ENCODE measurements at regions not wholly inside any gene's neighbourhood (a gene's known extent, or its start where the extent isn't known, plus 50 kb on each side); places are given as distances from the start of the nearest gene placed in this dataset.

DNA sequence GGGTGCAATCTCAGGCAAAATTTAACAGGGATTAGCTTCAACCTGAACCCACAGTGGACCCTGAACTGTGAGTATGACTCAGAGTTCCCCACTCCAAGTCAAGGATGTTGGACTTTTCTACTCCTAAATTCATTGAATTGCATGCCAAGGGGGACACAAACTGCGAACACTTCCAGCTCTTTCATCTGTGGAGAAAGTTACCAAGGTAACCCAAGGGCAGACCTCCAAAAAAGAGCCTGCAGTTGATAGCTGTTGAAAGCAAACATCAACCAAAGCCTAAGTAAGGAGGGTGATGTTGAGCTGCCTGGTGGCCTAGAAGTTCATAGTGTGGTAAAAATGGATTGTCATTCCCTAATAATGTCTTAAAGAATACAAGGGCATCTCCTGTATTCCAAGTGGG is 1242.9 kb downstream of the C4orf33 start:
- TF ChIP-seq, protein P1, sequence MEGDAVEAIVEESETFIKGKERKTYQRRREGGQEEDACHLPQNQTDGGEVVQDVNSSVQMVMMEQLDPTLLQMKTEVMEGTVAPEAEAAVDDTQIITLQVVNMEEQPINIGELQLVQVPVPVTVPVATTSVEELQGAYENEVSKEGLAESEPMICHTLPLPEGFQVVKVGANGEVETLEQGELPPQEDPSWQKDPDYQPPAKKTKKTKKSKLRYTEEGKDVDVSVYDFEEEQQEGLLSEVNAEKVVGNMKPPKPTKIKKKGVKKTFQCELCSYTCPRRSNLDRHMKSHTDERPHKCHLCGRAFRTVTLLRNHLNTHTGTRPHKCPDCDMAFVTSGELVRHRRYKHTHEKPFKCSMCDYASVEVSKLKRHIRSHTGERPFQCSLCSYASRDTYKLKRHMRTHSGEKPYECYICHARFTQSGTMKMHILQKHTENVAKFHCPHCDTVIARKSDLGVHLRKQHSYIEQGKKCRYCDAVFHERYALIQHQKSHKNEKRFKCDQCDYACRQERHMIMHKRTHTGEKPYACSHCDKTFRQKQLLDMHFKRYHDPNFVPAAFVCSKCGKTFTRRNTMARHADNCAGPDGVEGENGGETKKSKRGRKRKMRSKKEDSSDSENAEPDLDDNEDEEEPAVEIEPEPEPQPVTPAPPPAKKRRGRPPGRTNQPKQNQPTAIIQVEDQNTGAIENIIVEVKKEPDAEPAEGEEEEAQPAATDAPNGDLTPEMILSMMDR (optimal IDR thresholded peaks at IDR 0.05 in 1 of 3, IDR thresholded peaks at IDR 0.05 in 1 of 3, conservative IDR thresholded peaks at IDR 0.05 in 1 of 3; ENCODE audit: extremely low read depth in 1 of 3, insufficient read depth in 2 of 3, low read length in 3 of 3), result no peak
- no peak for TF ChIP-seq EZH2 (IDR thresholded peaks at IDR 0.05; ENCODE audit: low read length)
- Histone ChIP-seq H3K9me1 (ENCODE audit: control insufficient read depth, extremely low read depth, insufficient read depth, low read length) (no peaks in the 10 kb centered on the region), H3K4me2 (ENCODE audit: control insufficient read depth, extremely low read depth, insufficient read depth, low read depth, low read length) (no peak overlapping the region), H4K20me1 (ENCODE audit: control insufficient read depth, extremely low read depth, insufficient read depth, low read length) (no peaks in the 10 kb centered on the region), H3K9ac (ENCODE audit: control insufficient read depth, extremely low read depth, insufficient read depth, low read length) (no peak overlapping the region), H3K4me3 (ENCODE audit: control insufficient read depth in 2 of 3, extremely low read depth in 1 of 3, insufficient read depth in 2 of 3, low read depth in 1 of 3, low read length in 3 of 3) (no peak overlapping the region), H3K79me2 (ENCODE audit: control insufficient read depth, insufficient read depth, low read length) (no peaks in the 10 kb centered on the region), H3K27ac (ENCODE audit: control insufficient read depth, insufficient read depth, low read length) (no peak overlapping the region), H3K9me3 (ENCODE audit: control insufficient read depth, low read depth, low read length) (no peaks in the 10 kb centered on the region), H3K36me3 (ENCODE audit: control insufficient read depth in 2 of 2, extremely low read depth in 1 of 2, insufficient read depth in 2 of 2, low read length in 2 of 2) (no peaks in the 10 kb centered on the region), H3K4me1 (ENCODE audit: control insufficient read depth, extremely low read depth, insufficient read depth, low read length) (no peaks in the 10 kb centered on the region), H3K27me3 (ENCODE audit: control insufficient read depth, extremely low read depth, insufficient read depth, low read length) (no peaks in the 10 kb centered on the region), H2AFZ (ENCODE audit: control insufficient read depth, low read length) (no peak overlapping the region)
- dilution Hi-C loops (cut with MboI; ENCODE audit: extremely low pct_ligation_motif_present, low sequenced_read_pairs), result no loop called here
- no peak for DNase-seq (ENCODE audit: low read depth, low spot score)
- no peak for FAIRE-seq

DNA sequence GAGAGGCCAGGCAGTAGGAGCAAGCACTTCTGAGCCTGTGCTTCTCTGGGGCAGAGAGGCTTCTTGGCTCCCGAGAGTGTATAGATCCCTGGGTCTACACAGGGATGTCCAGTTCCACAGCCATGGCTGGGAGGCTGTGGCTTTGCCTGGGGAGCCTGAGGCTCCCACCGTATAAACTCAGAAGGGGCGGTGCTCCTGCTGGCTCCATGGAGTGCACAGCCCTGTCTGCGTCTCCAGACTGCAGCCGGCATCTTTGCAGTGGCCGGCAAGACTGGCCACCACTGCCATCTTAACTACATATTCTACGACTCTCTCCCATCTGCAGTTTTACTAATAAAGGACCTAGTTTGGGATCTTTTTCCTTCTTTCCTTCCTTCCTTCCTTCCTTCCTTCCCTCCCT is 1253.8 kb downstream of the C4orf33 start:
- H3K4me3 ChIP-seq (ENCODE audit: control insufficient read depth in 2 of 3, extremely low read depth in 1 of 3, insufficient read depth in 2 of 3, low read depth in 1 of 3, low read length in 3 of 3), result no peak overlapping the region
- H3K9ac ChIP-seq (ENCODE audit: control insufficient read depth, extremely low read depth, insufficient read depth, low read length), result no peak overlapping the region
- H2AFZ ChIP-seq (ENCODE audit: control insufficient read depth, low read length), result no peak overlapping the region
- H3K27me3 ChIP-seq (ENCODE audit: control insufficient read depth, extremely low read depth, insufficient read depth, low read length), result no peaks in the 10 kb centered on the region
- no peaks in the 10 kb centered on the region for H3K36me3 ChIP-seq (ENCODE audit: control insufficient read depth in 2 of 2, extremely low read depth in 1 of 2, insufficient read depth in 2 of 2, low read length in 2 of 2)
- no peaks in the 10 kb centered on the region for H3K9me3 ChIP-seq (ENCODE audit: control insufficient read depth, low read depth, low read length)
- no peaks in the 10 kb centered on the region for H4K20me1 ChIP-seq (ENCODE audit: control insufficient read depth, extremely low read depth, insufficient read depth, low read length)
- FAIRE-seq (no peak), DNase-seq (ENCODE audit: low read depth, low spot score) (no peak)
- no peak overlapping the region for H3K4me2 ChIP-seq (ENCODE audit: control insufficient read depth, extremely low read depth, insufficient read depth, low read depth, low read length)
- H3K9me1 ChIP-seq (ENCODE audit: control insufficient read depth, extremely low read depth, insufficient read depth, low read length), result no peaks in the 10 kb centered on the region
- TF ChIP-seq, protein P1 (optimal IDR thresholded peaks at IDR 0.05 in 1 of 3, IDR thresholded peaks at IDR 0.05 in 1 of 3, conservative IDR thresholded peaks at IDR 0.05 in 1 of 3; ENCODE audit: extremely low read depth in 1 of 3, insufficient read depth in 2 of 3, low read length in 3 of 3), result no peak
- TF ChIP-seq EZH2 (IDR thresholded peaks at IDR 0.05; ENCODE audit: low read length), result no peak
- dilution Hi-C loops (cut with MboI; ENCODE audit: extremely low pct_ligation_motif_present, low sequenced_read_pairs), result no loop called here
- no peak overlapping the region for H3K27ac ChIP-seq (ENCODE audit: control insufficient read depth, insufficient read depth, low read length)
- no peaks in the 10 kb centered on the region for H3K4me1 ChIP-seq (ENCODE audit: control insufficient read depth, extremely low read depth, insufficient read depth, low read length)
- no peaks in the 10 kb centered on the region for H3K79me2 ChIP-seq (ENCODE audit: control insufficient read depth, insufficient read depth, low read length)
